Liver (tissue), 8 donors: ENCODE measurements at regions not wholly inside any gene's neighbourhood (a gene's known extent, or its start where the extent isn't known, plus 50 kb on each side); places are given as distances from the start of the nearest gene placed in this dataset.

Experiments
- DNase-seq: peaks from one replicate; pipeline ENCODE4 v3.0.0-alpha.2; 2017; ENCODE audit warnings: low spot score
- H3K27ac ChIP-seq, 2 donors: one replicate each; pipeline ENCODE4 v1.7.0; 2013; ENCODE audit warnings: inconsistent platforms in 2 of 2, low read length in 2 of 2, control low read depth in 1 of 2, low read depth in 1 of 2, mild to moderate bottlenecking in 1 of 2
- H3K27me3 ChIP-seq, 4 donors: one replicate each; pipeline versions ENCODE4 v1.6.1 to v1.7.0; 2013; ENCODE audit warnings: low read length in 3 of 4, inconsistent platforms in 1 of 4, mild to moderate bottlenecking in 1 of 4, moderate library complexity in 1 of 4; ENCODE audit not compliant: control insufficient read depth in 4 of 4, insufficient read depth in 4 of 4
- H3K36me3 ChIP-seq, 4 donors: one replicate each; pipeline versions ENCODE4 v1.6.1 to v1.7.0; 2013; ENCODE audit warnings: low read length in 3 of 4, mild to moderate bottlenecking in 3 of 4, low read depth in 1 of 4, moderate library complexity in 1 of 4; ENCODE audit not compliant: control insufficient read depth in 4 of 4, insufficient read depth in 3 of 4
- H3K4me1 ChIP-seq, 4 donors: one replicate each; pipeline versions ENCODE4 v1.6.1 to v1.7.0; 2013; ENCODE audit warnings: low read length in 3 of 4, mild to moderate bottlenecking in 3 of 4, moderate library complexity in 1 of 4; ENCODE audit not compliant: control insufficient read depth in 4 of 4, insufficient read depth in 4 of 4
- H3K4me3 ChIP-seq, 3 donors: one replicate each; pipeline versions ENCODE4 v1.6.1 to v1.7.0; 2013; ENCODE audit warnings: low read length in 3 of 3, control low read depth in 1 of 3, low read depth in 1 of 3, mild to moderate bottlenecking in 1 of 3
- H3K9ac ChIP-seq, 2 donors: one replicate each; pipeline ENCODE4 v1.7.0; 2013; ENCODE audit warnings: low read length in 2 of 2, mild to moderate bottlenecking in 2 of 2, moderate library complexity in 2 of 2, control low read depth in 1 of 2, low read depth in 1 of 2
- H3K9me3 ChIP-seq, 4 donors: one replicate each; pipeline versions ENCODE4 v1.6.1 to v1.7.0; 2013; ENCODE audit warnings: low read length in 3 of 4; ENCODE audit not compliant: control insufficient read depth in 4 of 4
- EGR1 ChIP-seq, 2 donors: IDR thresholded peaks; 2 replicates each; pipeline ENCODE4 v1.6.1; 2016 to 2018; ENCODE audit warnings: antibody characterized with exemption in 2 of 2, low read depth in 2 of 2
- FOXA1 ChIP-seq: IDR thresholded peaks from 2 replicates; pipeline ENCODE4 v1.6.1; 2016; ENCODE audit warnings: antibody characterized with exemption
- FOXA2 ChIP-seq: IDR thresholded peaks from 2 replicates; pipeline ENCODE4 v1.6.1; 2016; ENCODE audit warnings: antibody characterized with exemption
- GABPA ChIP-seq, 2 donors: IDR thresholded peaks in 1 of 2; conservative IDR thresholded peaks in 1 of 2; 2 replicates each; pipeline ENCODE4 v1.6.1; 2016; ENCODE audit warnings: antibody characterized with exemption in 2 of 2, mild to moderate bottlenecking in 1 of 2, moderate library complexity in 1 of 2
- HNF4A ChIP-seq, 2 donors: conservative IDR thresholded peaks; 2 replicates each; pipeline ENCODE4 v1.6.1; 2016; ENCODE audit warnings: antibody characterized with exemption in 2 of 2, mild to moderate bottlenecking in 2 of 2
- HNF4G ChIP-seq: IDR thresholded peaks from 2 replicates; pipeline ENCODE4 v1.6.1; 2016; ENCODE audit warnings: antibody characterized with exemption
- JUND ChIP-seq, 2 donors: IDR thresholded peaks; 2 replicates each; pipeline ENCODE4 v1.6.1; 2016; ENCODE audit warnings: antibody characterized with exemption in 2 of 2
- NR2F2 ChIP-seq: IDR thresholded peaks from 2 replicates; pipeline ENCODE4 v1.6.1; 2016; ENCODE audit warnings: antibody characterized with exemption
- RAD21 ChIP-seq, 2 donors: IDR thresholded peaks; 2 replicates each; pipeline ENCODE4 v1.6.1; 2016; ENCODE audit warnings: antibody characterized with exemption in 2 of 2, mild to moderate bottlenecking in 2 of 2
- RXRA ChIP-seq, 2 donors: IDR thresholded peaks; 2 replicates each; pipeline ENCODE4 v1.6.1; 2017 to 2018; ENCODE audit warnings: antibody characterized with exemption in 2 of 2, mild to moderate bottlenecking in 1 of 2
- SP1 ChIP-seq: IDR thresholded peaks from 2 replicates; pipeline ENCODE4 v1.6.1; 2018; ENCODE audit warnings: antibody characterized with exemption, mild to moderate bottlenecking
- TAF1 ChIP-seq: conservative IDR thresholded peaks from 2 replicates; pipeline ENCODE4 v1.6.1; 2016; ENCODE audit warnings: antibody characterized with exemption, mild to moderate bottlenecking
- YY1 ChIP-seq: IDR thresholded peaks from 2 replicates; pipeline ENCODE4 v1.6.1; 2016; ENCODE audit warnings: antibody characterized with exemption, mild to moderate bottlenecking
- WGBS: extraction: QIAGEN DNeasy Blood & Tissue Kit; methylation state at CpG from one replicate; pipeline ENCODE4 v1.1.7; 2013; 5-methylcytosine and 5-hydroxymethylcytosine counted together
- TF ChIP-seq, protein P1 (sequence below): IDR thresholded peaks from 2 replicates; pipeline ENCODE4 v1.6.1; 2016; ENCODE audit warnings: antibody characterized with exemption
- TF ChIP-seq, protein P2 (sequence below): IDR thresholded peaks from 2 replicates; pipeline ENCODE4 v1.6.1; 2016; ENCODE audit warnings: antibody characterized with exemption, mild to moderate bottlenecking
- TF ChIP-seq, protein P3 (sequence below): IDR thresholded peaks from 2 replicates; pipeline ENCODE4 v1.6.1; 2016; ENCODE audit warnings: antibody characterized with exemption
- TF ChIP-seq, protein P4 (sequence below): fragments of 150-350 bp; IDR thresholded peaks from 2 replicates; pipeline ENCODE4 v1.5.1; 2017; ENCODE audit warnings: improper control_type of control experiment, low read depth, low read length; ENCODE audit not compliant: missing input control
- TF ChIP-seq, protein P5 (sequence below): IDR thresholded peaks from 2 replicates; pipeline ENCODE4 v1.6.1; 2016; ENCODE audit warnings: antibody characterized with exemption
- donor health status: healthy.
- donor health status: healthy.
- donor health status: healthy.
- donor health status: healthy.
- donor health status: healthy.

DNA sequence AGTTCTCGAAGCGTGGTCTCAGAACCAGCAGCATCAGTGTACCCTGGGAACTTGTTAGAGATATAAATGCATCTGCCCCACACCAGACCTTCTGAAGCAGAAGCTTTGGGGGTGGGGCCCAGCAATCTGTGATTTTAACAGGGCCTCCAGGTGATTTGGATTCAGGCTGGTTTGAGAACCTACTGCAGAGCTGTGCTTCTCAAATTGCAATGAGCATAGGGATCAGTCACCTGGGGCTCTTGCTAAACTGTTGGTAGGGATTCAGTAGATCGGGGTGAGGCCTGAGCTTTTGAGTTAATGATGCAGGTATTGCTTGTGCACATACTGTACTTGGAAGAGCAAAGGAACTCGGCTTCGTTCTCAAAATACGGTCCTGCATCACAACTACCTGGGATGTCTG, 243.6 kb upstream of the PODXL start:
- WGBS = 69% methylated on average over 6 of the region's 6 CpGs

DNA sequence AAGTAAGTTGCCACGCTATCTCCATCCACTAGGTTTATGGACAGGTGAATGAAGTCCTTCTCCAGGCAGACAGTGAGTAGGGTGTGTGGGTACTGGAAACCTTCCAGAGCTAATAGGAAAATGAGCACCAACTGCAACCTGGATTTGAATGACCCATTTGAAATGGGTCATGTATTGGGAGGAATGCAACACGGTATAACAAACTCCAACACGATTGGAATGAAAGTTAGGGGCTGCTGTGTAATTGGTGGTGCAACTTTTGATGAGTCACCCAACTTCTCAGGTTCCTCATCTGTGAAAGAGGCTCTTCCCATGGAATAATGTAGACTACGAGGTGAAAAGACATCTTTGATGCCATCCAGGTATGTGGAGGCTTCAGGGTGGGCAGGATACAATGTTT, 241.4 kb upstream of the PODXL start:
- Histone ChIP-seq H3K9ac (no peak overlapping the region), H3K27ac (no peak overlapping the region), H3K36me3 (no peaks in the 10 kb centered on the region), H3K27me3 (peaks cover 0 to 2% (median 0%) of the 10 kb centered on the region in 4 donors), H3K9me3 (no peaks in the 10 kb centered on the region), H3K4me1 (no peaks in the 10 kb centered on the region), H3K4me3 (no peak overlapping the region)
- DNase-seq = no peak
- WGBS = 63% methylated on average over 4 of the region's 4 CpGs
- TF ChIP-seq, protein P1, sequence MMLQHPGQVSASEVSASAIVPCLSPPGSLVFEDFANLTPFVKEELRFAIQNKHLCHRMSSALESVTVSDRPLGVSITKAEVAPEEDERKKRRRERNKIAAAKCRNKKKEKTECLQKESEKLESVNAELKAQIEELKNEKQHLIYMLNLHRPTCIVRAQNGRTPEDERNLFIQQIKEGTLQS = no peak
- TF ChIP-seq TAF1 (no peak), RXRA (IDR thresholded peaks at IDR 0.05) (no peak)
- TF ChIP-seq, protein P2, sequence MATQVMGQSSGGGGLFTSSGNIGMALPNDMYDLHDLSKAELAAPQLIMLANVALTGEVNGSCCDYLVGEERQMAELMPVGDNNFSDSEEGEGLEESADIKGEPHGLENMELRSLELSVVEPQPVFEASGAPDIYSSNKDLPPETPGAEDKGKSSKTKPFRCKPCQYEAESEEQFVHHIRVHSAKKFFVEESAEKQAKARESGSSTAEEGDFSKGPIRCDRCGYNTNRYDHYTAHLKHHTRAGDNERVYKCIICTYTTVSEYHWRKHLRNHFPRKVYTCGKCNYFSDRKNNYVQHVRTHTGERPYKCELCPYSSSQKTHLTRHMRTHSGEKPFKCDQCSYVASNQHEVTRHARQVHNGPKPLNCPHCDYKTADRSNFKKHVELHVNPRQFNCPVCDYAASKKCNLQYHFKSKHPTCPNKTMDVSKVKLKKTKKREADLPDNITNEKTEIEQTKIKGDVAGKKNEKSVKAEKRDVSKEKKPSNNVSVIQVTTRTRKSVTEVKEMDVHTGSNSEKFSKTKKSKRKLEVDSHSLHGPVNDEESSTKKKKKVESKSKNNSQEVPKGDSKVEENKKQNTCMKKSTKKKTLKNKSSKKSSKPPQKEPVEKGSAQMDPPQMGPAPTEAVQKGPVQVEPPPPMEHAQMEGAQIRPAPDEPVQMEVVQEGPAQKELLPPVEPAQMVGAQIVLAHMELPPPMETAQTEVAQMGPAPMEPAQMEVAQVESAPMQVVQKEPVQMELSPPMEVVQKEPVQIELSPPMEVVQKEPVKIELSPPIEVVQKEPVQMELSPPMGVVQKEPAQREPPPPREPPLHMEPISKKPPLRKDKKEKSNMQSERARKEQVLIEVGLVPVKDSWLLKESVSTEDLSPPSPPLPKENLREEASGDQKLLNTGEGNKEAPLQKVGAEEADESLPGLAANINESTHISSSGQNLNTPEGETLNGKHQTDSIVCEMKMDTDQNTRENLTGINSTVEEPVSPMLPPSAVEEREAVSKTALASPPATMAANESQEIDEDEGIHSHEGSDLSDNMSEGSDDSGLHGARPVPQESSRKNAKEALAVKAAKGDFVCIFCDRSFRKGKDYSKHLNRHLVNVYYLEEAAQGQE = no peak
- TF ChIP-seq, protein P3, sequence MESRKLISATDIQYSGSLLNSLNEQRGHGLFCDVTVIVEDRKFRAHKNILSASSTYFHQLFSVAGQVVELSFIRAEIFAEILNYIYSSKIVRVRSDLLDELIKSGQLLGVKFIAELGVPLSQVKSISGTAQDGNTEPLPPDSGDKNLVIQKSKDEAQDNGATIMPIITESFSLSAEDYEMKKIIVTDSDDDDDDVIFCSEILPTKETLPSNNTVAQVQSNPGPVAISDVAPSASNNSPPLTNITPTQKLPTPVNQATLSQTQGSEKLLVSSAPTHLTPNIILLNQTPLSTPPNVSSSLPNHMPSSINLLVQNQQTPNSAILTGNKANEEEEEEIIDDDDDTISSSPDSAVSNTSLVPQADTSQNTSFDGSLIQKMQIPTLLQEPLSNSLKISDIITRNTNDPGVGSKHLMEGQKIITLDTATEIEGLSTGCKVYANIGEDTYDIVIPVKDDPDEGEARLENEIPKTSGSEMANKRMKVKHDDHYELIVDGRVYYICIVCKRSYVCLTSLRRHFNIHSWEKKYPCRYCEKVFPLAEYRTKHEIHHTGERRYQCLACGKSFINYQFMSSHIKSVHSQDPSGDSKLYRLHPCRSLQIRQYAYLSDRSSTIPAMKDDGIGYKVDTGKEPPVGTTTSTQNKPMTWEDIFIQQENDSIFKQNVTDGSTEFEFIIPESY = no peak

More for the DNA sequence above, 243.6 kb upstream of the PODXL start:
- DNase-seq = no peak
- Histone ChIP-seq H3K9me3 (no peaks in the 10 kb centered on the region), H3K27ac (no peak overlapping the region), H3K4me3 (no peak overlapping the region), H3K4me1 (no peaks in the 10 kb centered on the region), H3K27me3 (no peaks in the 10 kb centered on the region), H3K9ac (no peak overlapping the region), H3K36me3 (no peaks in the 10 kb centered on the region)
- TF ChIP-seq, protein P1 = no peak
- no peak for TF ChIP-seq HNF4G
- TF ChIP-seq, protein P4, sequence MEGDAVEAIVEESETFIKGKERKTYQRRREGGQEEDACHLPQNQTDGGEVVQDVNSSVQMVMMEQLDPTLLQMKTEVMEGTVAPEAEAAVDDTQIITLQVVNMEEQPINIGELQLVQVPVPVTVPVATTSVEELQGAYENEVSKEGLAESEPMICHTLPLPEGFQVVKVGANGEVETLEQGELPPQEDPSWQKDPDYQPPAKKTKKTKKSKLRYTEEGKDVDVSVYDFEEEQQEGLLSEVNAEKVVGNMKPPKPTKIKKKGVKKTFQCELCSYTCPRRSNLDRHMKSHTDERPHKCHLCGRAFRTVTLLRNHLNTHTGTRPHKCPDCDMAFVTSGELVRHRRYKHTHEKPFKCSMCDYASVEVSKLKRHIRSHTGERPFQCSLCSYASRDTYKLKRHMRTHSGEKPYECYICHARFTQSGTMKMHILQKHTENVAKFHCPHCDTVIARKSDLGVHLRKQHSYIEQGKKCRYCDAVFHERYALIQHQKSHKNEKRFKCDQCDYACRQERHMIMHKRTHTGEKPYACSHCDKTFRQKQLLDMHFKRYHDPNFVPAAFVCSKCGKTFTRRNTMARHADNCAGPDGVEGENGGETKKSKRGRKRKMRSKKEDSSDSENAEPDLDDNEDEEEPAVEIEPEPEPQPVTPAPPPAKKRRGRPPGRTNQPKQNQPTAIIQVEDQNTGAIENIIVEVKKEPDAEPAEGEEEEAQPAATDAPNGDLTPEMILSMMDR = no peak
- TF ChIP-seq RXRA (IDR thresholded peaks at IDR 0.05) = no peak
- TF ChIP-seq YY1 = no peak
- TF ChIP-seq FOXA2 = no peak
- TF ChIP-seq, protein P2 = no peak
- TF ChIP-seq, protein P3 = no peak
- TF ChIP-seq RAD21 (IDR thresholded peaks at IDR 0.05) = no peak
- TF ChIP-seq FOXA1 = no peak
- no peak for TF ChIP-seq SP1
- TF ChIP-seq EGR1 (IDR thresholded peaks at IDR 0.05; ENCODE audit: low read depth in 2 of 2) = no peak
- TF ChIP-seq JUND (IDR thresholded peaks at IDR 0.05) = no peak
- TF ChIP-seq TAF1 = no peak
- TF ChIP-seq HNF4A (conservative IDR thresholded peaks at IDR 0.05) = no peak
- TF ChIP-seq GABPA (IDR thresholded peaks at IDR 0.05 in 1 of 2, conservative IDR thresholded peaks at IDR 0.05 in 1 of 2) = no peak
- TF ChIP-seq, protein P5, sequence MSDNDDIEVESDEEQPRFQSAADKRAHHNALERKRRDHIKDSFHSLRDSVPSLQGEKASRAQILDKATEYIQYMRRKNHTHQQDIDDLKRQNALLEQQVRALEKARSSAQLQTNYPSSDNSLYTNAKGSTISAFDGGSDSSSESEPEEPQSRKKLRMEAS = no peak
- TF ChIP-seq NR2F2 = no peak
